HL-60 (cell line): ENCODE measurements at regions not wholly inside any gene's neighbourhood (a gene's known extent, or its start where the extent isn't known, plus 50 kb on each side); places are given as distances from the start of the nearest gene placed in this dataset.

Source experiments
- GABPA ChIP-seq: IDR thresholded peaks from 2 replicates; pipeline ENCODE4 v1.6.1; 2012; ENCODE audit warnings: low read depth
- POLR2AphosphoS5 ChIP-seq: IDR thresholded peaks from 2 replicates; pipeline ENCODE4 v1.6.1; 2012; ENCODE audit warnings: low read depth
- TF ChIP-seq, protein P1 (sequence below): IDR thresholded peaks from one replicate; pipeline ENCODE4 v1.5.1; 2011; ENCODE audit warnings: low read length, control low read depth, inconsistent platforms; ENCODE audit not compliant: insufficient read depth
- TF ChIP-seq, protein P2 (sequence below): IDR thresholded peaks from 2 replicates; pipeline ENCODE4 v1.6.1; 2012; ENCODE audit warnings: low read depth; ENCODE audit not compliant: insufficient replicate concordance

DNA sequence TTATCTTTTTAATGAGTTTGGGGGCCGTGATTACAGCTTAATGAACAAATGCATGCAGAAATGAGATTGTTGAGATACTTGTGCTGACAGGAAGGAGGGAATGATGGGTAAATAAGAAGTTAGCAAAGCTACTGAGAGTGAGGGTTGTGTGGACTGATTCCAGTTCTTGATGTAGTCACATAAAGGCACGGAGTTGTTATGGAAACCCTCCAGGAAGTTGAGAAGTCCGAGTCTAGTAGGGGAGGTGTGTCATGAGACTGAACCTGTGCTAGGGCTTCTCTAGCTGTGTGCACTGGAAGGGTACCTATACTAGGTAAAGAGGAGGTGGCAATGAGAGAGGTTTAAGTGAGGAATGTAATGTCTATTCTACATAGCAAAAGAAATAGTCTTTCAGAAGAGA, 475.7 kb downstream of the USP25 start:
- TF ChIP-seq, protein P1, sequence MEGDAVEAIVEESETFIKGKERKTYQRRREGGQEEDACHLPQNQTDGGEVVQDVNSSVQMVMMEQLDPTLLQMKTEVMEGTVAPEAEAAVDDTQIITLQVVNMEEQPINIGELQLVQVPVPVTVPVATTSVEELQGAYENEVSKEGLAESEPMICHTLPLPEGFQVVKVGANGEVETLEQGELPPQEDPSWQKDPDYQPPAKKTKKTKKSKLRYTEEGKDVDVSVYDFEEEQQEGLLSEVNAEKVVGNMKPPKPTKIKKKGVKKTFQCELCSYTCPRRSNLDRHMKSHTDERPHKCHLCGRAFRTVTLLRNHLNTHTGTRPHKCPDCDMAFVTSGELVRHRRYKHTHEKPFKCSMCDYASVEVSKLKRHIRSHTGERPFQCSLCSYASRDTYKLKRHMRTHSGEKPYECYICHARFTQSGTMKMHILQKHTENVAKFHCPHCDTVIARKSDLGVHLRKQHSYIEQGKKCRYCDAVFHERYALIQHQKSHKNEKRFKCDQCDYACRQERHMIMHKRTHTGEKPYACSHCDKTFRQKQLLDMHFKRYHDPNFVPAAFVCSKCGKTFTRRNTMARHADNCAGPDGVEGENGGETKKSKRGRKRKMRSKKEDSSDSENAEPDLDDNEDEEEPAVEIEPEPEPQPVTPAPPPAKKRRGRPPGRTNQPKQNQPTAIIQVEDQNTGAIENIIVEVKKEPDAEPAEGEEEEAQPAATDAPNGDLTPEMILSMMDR = no peak
- TF ChIP-seq POLR2AphosphoS5 = no peak
- no peak for TF ChIP-seq GABPA
- TF ChIP-seq, protein P2, sequence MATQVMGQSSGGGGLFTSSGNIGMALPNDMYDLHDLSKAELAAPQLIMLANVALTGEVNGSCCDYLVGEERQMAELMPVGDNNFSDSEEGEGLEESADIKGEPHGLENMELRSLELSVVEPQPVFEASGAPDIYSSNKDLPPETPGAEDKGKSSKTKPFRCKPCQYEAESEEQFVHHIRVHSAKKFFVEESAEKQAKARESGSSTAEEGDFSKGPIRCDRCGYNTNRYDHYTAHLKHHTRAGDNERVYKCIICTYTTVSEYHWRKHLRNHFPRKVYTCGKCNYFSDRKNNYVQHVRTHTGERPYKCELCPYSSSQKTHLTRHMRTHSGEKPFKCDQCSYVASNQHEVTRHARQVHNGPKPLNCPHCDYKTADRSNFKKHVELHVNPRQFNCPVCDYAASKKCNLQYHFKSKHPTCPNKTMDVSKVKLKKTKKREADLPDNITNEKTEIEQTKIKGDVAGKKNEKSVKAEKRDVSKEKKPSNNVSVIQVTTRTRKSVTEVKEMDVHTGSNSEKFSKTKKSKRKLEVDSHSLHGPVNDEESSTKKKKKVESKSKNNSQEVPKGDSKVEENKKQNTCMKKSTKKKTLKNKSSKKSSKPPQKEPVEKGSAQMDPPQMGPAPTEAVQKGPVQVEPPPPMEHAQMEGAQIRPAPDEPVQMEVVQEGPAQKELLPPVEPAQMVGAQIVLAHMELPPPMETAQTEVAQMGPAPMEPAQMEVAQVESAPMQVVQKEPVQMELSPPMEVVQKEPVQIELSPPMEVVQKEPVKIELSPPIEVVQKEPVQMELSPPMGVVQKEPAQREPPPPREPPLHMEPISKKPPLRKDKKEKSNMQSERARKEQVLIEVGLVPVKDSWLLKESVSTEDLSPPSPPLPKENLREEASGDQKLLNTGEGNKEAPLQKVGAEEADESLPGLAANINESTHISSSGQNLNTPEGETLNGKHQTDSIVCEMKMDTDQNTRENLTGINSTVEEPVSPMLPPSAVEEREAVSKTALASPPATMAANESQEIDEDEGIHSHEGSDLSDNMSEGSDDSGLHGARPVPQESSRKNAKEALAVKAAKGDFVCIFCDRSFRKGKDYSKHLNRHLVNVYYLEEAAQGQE = no peak
